Activated T-cell treated with anti-CD3 and anti-CD28 coated beads for 48 hours (primary cell): ENCODE measurements at regions not wholly inside any gene's neighbourhood (a gene's known extent, or its start where the extent isn't known, plus 50 kb on each side); places are given as distances from the start of the nearest gene placed in this dataset.

Experiments used
- DNase-seq: peaks from one replicate; pipeline ENCODE4 v3.0.0-alpha.2; 2020; ENCODE audit warnings: low read depth

DNA sequence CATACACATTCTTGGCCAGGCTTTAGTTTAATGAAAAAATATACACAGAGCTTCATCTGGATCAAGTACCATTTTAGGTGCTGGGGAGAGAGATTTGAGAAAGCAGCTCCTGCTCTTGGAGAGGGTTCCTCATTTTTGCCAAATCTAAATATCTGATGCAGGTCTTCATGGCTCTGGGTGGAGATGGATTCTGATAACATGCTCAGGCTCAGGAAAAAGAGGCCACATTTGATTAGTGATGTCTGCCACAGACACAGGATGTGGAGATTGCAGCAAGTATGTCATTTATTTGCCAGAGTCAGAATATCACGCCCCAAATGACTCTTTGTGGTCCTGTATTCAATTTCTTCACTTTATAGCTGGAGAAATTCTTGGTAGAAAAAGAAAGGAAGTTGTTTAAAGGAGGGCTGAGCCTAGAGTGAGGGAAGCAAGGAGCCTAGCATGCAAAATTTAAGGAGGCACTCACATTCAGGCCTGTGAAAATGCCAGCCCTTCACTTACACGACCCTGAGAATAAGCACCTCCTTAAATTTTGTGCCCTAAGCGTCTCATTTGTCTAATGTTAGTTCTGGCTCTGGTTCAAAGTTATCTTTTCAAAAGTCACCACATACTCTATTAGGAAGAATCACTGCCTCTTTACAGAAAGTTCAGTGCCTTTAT, 492.9 kb upstream of the TBX3 start:
- no peak for DNase-seq

DNA sequence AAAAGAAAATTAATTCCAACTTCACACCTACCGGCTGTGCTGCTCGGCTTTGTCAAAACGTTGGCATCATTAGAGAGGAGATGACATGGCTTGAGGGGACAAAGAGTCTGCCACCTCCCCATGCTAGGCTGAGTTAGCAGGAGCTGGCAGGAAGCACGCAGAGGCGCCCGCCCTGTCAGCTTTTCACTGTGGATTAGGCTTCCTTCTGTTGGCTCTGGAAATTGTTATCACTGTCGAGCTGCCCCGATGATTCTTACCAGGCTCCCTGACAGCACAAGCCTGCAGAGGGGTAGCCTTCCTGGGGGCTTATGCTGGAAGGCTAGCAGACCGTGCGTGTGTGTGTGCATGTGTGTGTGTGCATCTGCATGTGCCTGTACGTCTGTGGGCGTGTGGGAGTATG, 490.9 kb upstream of the TBX3 start:
- no peak for DNase-seq

DNA sequence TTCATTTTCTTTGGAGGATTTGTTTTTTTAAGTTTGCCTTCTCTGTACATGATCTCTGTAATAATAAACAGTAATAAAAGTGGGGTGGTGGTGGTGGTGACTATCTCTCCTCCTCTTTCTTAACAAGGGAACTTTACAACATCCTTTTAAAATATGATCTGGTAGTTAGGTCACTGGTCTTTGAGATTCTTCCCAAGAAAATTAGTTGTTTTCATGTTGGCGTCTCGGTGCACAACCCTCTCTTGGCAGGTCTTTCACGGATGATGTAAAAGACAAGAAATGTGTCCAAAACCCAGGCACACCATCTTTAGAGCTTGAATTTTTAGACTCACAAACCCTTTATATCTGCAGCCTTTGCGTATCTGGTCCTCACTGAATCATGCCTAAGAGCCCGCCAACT, 488.5 kb upstream of the TBX3 start:
- DNase-seq: no peak

DNA sequence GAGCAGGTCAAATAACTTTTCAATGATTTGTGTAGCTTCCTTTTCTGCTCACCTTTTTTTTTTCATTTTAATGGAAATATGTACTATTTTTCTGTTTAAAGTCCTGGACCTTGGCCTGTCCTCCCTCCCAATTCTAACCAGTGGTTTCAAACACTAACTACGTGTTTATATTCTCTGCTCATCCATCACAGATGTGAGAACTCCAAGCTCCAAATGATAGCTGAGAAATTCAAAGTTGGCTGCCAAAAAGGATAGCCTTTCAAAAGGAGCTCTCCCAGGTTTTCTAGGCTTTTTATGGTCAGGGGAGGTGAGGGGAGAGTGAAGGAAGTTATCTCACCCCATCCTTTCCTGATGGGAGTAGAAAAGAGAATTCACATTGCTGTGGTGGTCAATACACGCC, 486.0 kb upstream of the TBX3 start:
- DNase-seq: no peak

- DNase-seq: no peak
Observed at GRCh38 chr12:115166698-115167315, 482.8 kb upstream of the TBX3 start.

DNA sequence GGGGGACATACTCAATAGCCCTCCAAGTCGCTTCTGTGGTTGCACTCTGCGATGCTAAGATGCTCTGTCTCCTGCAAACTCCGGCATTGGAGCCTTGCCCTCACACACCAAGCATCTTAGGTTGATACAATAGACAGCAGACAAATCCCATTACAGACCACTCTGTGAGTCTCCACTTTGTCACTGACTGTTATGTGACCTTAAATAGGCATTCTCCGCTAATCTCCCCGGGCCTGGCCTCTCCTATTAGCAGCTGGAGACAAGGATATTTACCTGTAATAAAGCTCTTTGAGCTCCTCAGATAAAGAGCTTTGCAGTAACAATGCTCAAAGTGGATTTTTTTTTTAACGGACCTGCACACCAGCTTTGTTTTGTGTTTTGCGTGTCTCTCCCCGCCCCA, 479.7 kb upstream of the TBX3 start:
- no peak for DNase-seq

DNA sequence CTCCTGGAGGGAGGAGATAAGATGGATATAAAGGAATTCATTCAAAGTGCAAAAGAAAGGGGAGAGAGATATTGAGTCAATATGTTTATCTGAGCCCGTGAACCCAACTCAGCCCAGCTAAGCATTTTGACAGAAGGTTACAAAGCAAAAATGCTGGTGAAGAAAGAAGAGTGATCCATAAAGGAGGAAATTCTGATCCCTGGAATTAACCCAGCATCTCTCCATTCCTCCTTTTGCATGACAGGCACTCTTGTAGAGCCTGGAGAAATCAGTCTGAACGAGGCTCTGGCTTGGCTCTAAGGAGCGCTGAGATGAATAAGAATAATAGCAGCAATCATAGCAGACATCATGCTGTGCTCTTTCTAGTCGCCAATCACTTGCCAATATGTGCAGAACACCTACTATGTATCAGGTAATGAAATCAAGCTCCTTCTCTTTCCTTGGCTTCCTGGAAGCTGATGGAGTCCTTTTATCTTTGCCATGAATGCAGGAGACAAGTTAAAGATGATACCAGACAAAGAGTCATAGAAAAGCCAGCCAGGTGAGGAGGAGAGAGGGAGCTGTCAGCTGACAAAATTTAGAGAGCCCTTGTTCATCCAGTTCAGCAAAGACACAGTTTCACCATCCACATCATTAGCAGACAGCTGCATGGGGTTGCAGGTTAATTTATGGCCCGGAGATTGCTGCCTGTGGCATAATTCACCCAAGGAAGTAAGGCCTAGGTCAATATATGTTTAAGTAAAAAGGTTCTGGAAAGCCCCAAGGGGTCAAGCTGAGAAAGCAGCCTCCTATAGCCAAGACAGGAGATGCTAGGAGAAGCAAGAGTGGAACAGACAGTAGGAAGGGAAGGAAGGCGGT, 476.5 kb upstream of the TBX3 start:
- DNase-seq: no peak

GRCh38 chr12:115158816-115159215, 474.8 kb upstream of the TBX3 start:
- no peak for DNase-seq

- no peak for DNase-seq
Observed at GRCh38 chr12:115155665-115156645, 472.0 kb upstream of the TBX3 start.

GRCh38 chr12:115149685-115150378, 465.9 kb upstream of the TBX3 start:
- no peak for DNase-seq

DNA sequence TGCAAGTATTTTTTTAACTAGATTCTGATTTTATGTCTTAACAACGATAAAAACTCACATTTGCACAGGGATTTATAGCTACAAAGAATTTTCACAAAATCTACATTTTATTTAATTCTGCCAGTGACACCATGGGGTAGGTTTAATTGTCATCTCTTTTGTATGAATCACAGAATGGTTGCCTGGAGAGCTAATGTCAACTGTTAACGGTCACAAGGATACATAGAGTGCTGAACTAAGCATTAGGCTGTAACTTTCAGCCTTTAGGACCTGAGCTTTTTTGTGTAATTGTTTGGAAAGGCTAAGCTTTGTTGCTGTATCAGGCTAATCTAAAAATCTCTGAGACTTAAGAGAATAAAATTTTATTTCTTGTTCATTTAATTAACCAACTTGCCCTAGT, 465.3 kb upstream of the TBX3 start:
- DNase-seq: no peak

- no peak for DNase-seq
Observed at GRCh38 chr12:115147916-115148315, 463.9 kb upstream of the TBX3 start.

DNA sequence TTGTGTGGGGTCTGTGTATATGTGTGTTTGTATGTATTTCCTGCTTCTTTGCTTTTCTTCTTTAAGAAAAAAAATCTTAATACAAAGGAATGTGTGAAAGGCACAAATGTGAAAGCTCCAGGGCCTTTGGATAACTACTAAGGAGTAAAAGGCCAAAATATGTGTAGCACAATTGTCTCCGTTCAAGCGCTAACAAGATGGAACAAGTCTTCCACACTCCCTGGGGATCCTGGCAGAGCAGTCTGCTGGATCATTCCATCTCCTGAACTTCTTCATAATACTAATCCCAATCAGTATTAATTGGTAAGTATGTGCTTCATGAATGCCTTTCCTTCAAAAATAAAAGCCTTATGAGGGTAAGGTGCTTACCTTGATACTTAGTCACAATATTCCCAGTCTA, 462.5 kb upstream of the TBX3 start:
- DNase-seq: no peak

GRCh38 chr12:115144425-115144824, 460.4 kb upstream of the TBX3 start:
- DNase-seq: no peak

- DNase-seq: no peak
Observed at GRCh38 chr12:115140981-115141655, 457.1 kb upstream of the TBX3 start.

GRCh38 chr12:115137812-115138521, 454.0 kb upstream of the TBX3 start:
- DNase-seq: no peak

DNA sequence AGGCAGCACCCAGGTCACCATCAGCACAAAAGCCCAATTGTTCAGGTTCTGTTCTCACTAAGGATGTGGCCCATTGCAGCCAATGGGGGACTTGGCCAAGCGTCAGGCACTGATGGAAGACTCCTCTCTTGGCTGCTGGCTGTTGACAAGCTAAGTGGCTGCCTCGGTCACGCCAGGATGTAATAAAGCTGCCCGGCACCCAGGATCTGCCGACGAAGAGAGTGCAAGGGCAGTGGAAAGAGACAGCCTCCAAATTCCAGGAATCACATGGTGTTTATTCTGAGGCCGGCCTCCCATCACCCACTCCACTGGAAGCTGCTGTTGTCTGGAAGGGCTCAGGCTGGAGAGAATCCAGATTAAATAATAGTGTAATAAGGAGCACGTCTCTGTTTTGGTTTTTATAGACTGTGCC, 451.8 kb upstream of the TBX3 start:
- no peak for DNase-seq

DNA sequence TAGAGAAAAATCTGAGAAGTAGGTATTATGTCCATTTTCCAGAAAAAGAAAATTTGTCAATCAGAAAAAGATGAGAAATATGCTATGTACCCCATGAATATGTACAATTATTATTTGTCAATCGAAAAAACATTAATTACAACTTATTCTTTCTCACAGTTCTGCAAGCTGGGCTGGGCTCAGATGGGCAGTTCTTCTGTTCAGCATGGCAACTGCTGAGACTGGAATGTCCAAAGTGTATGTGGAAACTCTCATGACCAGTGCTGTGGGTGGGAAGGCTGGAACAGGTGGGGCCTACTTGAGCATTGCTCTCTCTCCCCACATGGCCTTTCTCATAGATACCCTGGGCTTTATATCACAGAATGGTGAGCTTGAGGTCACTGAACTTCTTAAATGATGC, 450.3 kb upstream of the TBX3 start:
- DNase-seq: no peak

DNA sequence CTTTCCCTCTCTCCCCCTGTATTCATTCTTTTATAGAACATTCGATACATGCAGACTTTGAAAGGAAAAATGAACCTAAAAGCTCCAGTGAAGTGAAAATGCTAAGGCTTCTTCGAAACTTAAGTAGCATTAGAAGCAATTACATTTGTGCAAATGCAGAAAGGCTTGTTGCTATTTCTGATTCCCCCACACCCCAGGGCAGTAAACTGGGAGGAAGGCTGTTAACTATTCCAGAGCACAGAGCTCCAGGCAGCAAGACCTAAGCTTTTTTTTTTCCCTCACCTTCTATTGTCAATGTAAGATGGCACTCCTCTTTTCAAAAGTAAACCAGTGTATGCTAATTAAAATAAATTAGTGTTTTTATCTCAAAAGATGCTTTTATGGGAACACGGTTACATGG, 448.9 kb upstream of the TBX3 start:
- DNase-seq: no peak

DNA sequence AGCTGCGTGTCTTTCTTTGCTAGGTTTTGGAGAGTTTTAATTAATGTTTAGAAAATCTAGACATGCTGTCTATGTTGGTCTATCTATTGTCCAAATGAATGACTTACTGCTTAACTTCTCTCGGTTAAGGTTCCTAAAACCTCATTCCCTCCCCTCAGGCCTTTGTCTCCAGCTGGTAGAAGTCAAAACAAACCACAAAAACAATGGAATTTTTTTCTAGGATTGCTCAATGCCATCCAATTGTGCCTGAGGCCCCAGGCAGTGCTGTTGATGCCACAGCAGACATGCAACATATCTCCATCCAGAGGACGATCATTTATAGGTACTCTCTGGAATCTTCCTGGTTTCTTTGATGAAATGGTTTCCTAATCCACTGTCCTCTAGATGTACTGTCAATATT, 448.2 kb upstream of the TBX3 start:
- no peak for DNase-seq
